Iris pigment epithelial cell (primary cell): ENCODE measurements at regions not wholly inside any gene's neighbourhood (a gene's known extent, or its start where the extent isn't known, plus 50 kb on each side); places are given as distances from the start of the nearest gene placed in this dataset.

Experiments
- DNase-seq: peaks from one replicate; pipeline ENCODE4 v3.0.0-alpha.2; 2011; ENCODE audit warnings: low read depth

GRCh38 chr13:85287528-85287927 lies 511.7 kb downstream of the SLITRK6 start:
- DNase-seq = no peak

- DNase-seq = no peak
Measured at GRCh38 chr13:85286081-85286480, 513.1 kb downstream of the SLITRK6 start.

GRCh38 chr13:85284349-85284748 lies 514.9 kb downstream of the SLITRK6 start:
- DNase-seq = no peak

- no peak for DNase-seq
Measured at GRCh38 chr13:85283408-85283807, 515.8 kb downstream of the SLITRK6 start.

DNA sequence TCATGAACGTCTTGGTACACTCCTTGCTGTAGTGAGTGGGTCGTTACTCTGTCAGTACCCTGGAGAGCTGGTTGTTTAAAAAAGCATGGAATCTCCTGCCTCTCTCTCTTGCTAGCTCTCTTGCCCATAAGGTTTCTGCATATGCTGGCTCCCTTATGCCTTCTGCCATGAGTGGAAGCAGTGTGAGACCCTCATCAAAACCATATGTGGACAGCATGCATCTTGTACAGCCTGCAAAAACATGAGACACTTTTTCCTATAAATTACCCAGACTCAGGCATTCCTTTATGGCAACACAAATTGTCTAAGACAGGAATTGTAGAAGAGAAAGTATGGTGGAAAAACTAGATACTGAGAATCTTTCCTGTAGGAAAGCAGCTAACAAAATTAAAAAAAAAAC lies 516.3 kb downstream of the SLITRK6 start:
- DNase-seq = no peak

- DNase-seq = no peak
Measured at GRCh38 chr13:85278851-85279250, 520.4 kb downstream of the SLITRK6 start.

DNA sequence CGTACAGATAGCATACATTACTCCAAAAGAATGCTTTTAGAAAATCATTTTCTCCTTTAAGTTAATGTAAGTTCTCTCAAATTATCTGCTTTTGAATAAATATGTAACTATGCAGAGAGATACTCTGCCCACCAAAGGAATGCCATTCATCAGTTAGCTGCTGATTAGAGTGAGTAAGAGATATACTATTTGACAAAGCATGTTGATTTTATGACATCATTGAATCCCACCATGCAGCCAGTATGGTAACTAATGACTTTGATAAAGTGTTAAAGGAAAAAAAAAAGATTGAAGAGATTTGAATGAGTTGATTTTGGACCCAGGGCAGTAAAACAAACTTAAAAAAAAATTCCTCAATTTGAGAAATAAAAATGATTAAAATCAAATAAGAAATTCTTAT lies 521.5 kb downstream of the SLITRK6 start:
- peak; percentile 44 for DNase-seq

- DNase-seq = no peak
Measured at GRCh38 chr13:85266771-85267170, 532.4 kb downstream of the SLITRK6 start.

- no peak for DNase-seq
Measured at GRCh38 chr13:85266331-85266730, 532.9 kb downstream of the SLITRK6 start.

DNA sequence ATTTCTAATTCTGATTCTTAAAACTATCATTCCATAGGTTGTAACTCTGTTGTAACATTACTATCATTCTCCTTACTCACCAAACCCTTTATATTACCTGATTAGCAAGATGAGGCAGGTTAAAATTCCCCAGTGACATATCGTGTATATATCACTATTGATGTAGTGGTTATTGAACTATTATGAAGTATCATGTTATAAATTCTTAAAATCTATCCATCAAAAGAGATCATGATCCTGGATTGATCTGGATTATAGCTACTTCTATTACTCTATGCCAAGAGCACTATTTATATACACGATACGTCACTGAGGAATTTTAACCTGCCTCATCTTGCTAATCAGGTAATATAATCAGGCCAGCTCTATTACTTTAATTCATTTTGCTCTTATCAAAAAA lies 533.9 kb downstream of the SLITRK6 start:
- no peak for DNase-seq

DNA sequence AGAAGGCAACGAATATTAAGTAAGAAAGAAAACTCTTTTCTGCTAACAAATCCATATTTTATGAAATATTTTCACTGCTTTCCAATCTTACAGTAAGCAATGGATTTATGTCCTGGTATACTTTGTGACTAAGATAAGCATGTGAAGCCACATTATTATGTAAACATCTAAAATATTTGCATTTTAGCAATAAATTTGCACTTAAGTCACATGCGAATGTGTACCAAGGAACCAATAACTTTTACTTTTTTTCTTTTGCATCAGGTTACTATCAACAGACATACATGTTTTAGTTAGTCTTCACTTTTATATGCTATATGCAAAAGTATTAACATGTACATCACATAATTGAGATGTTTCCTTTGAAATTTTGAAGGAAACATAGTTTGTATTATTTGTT lies 536.7 kb downstream of the SLITRK6 start:
- no peak for DNase-seq

DNA sequence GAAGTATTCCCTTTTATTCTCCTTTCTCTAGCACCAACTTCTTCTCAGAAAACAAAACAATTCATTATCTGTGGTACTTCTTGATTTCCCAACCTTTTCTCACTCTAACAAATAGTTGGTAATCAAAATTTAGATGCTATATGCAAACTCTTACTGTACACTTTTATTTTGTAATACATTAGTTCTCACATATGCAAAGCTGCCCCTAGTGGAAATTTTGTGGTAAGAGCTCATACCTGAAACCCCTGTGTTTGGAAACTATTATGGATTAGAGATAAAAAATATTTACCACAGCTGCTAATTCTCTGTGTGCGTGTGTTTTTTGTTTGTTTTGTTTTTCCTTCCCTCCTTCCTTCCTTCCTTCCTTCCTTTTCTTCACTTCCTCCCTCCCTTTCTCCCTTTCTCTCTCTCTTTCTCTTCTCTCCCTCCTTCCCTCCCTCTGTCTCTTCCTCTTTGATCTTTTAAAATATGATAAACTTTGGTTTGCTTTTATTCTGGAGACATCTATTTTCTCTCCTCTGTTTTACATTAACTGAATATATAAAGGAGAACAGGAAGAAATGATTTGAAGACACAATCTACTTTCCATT lies 537.4 kb downstream of the SLITRK6 start:
- peak; percentile 14 for DNase-seq

DNA sequence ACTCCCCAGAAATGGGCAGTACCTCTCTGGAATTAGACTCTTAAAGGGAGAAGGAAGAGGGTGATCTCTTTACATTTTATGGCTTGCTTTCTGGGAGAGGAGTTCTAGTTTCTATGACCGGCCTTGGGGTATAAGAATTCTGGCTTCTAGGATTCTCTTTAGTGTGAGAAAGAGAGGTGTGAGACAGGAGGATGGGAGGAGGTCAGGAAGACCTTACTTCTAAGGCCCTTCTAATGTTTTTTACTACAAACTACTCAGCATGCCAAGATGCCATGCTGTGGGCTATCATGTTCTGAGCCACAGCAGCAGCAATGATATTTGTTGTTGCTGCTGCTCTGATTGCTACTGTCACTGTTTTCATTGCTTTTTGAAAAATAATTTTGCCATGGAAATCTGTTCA lies 538.3 kb downstream of the SLITRK6 start:
- no peak for DNase-seq

DNA sequence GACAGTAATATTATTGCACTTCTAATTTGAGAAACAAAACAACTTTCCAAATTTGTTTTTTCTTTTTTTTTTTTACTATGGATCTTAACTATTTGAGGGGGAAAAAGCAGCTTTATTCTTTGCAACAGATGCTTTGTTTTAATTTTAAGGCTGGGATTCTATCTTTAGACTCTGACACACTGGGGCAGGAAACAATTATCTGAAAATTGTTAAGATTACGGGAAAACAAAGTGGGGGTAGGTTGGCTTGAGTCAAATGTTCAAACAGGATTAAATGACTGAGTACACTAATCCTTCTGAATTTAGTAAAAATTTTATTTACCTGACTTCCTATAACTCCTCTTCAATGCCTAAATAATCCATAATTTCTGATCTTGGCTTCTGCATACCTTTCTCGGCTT lies 543.2 kb downstream of the SLITRK6 start:
- DNase-seq = no peak

- no peak for DNase-seq
Measured at GRCh38 chr13:85254641-85255040, 544.6 kb downstream of the SLITRK6 start.

GRCh38 chr13:85249151-85249550 lies 550.1 kb downstream of the SLITRK6 start:
- DNase-seq = no peak

DNA sequence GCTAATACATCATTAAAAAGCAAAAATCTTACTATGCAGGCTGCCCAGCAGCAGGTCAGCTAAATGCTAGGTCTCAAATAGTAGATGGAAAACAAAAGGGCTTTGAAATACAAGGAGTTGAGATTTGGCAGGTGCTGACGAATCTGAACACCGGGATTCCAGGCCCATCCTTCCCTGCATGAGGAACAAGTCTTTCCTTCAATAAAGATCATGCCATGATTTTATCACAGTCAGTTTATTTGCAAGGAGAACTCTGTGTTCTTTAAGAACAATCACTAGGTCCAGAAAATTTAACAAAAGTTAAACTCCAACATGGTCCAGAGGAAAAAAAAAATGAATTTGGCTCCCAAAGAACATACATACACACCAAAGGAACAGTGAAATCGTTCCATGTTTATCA lies 551.4 kb downstream of the SLITRK6 start:
- no peak for DNase-seq

- DNase-seq = no peak
Measured at GRCh38 chr13:85243831-85244230, 555.4 kb downstream of the SLITRK6 start.

DNA sequence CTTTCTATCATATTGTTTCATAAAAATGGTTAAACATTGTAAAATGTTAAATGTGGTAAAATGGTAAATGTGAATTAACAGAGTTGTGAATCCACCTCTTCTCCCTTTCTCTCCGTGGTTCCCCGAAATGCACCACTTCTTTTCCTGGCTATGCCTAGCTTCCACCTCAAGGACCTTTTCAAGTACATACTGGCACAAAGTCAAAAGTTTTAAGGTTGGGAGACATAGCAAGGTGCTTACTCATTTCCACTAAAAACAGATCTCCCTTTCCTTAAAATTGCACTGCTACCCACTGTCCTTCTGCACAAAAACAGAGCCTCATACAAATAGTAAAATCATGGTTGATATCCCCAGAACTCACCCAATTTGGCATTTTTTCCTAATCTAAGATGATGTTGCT lies 558.2 kb downstream of the SLITRK6 start:
- peak; percentile 22 for DNase-seq

DNA sequence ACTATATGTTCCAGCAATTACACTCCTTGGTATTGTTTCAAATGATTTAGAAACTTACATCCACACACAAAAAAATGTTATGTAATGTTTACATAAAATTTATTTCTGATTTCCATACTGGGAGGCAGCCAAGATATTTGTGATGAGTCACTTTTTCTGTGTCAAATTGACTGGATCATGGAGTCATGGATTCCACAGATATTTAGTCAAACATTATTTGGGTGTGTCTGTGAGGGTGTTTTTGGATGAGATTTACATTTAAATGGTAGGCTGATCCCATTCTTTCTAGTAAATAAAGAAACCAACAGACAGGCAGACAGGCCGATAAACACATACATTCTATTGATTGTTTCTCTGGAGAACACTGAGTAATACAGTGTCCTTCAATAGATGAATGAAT lies 562.8 kb downstream of the SLITRK6 start:
- DNase-seq = peak; percentile 56

- DNase-seq = peak; percentile 34
Measured at GRCh38 chr13:85230691-85231093, 568.5 kb downstream of the SLITRK6 start.

DNA sequence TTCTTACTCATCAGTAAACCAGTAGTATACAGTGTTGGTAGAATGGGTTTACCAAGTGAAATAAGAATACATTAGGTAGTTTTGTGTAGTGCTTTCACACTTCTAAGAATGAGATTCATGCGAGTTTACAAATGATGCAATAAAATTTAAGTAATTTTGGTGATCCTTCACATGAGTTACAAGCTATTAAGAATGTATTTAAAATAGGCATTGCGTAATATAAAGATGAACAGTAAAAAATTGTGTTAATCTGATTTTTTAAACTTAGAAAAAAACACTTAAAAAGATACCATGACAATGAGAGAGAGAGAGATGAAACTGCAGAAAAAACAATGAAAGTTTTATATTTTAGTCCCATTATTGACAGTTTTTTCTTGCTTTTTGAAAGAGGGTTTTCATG lies 570.5 kb downstream of the SLITRK6 start:
- DNase-seq = no peak

DNA sequence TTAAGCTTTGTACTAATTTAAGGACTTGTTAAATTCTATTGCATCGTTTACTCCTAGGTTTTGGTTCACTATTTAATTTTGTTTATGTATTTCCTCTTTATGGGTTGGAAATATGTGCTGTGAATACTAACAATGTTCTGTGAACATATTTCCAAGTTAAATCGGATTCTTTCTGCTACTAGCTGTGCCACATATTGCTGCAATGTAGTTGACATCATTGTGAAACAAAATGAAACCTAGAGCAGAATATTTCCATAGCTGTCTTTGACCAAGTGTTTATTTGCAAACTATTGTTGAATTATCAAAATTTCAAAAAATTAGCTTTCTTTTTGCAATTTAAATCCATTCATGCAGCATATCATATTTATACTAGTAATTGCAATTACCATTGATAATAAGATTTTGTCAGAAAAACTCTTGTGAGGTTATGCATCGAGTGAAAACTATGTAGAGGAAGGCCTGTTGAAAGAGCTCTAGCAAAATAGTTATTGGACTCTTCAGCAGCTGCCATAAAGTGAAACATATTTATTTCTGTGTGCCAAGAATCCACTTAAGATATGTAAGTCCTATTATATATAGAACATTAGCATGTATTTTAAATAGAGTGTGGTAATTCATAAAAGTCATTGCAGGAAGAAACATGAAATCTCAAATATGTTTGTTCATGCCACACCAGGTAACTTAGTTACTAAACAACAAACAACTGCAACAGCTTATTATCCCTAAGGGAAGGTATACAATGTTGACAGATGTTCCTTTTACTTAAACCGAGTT lies 575.1 kb downstream of the SLITRK6 start:
- no peak for DNase-seq

GRCh38 chr13:85216576-85216975 lies 582.6 kb downstream of the SLITRK6 start:
- DNase-seq = no peak
